ENCODE measurements at regions not wholly inside any gene's neighbourhood (a gene's known extent, or its start where the extent isn't known, plus 50 kb on each side); places are given as distances from the start of the nearest gene placed in this dataset.

GRCh38 chr11:62017878-62018655 is 50.6 kb upstream of the FTH1 start:
- TF ChIP-seq CTCF (IDR thresholded peaks at IDR 0.05; ENCODE audit: poor library complexity, severe bottlenecking) = no peak
- no peak for TF ChIP-seq EZH2 (IDR thresholded peaks at IDR 0.05; ENCODE audit: borderline replicate concordance, insufficient read depth, low read length, poor library complexity, severe bottlenecking)
- TF ChIP-seq TAF1 (IDR thresholded peaks at IDR 0.05; ENCODE audit: low read depth) = no peak
- no peak for TF ChIP-seq MXI1 (conservative IDR thresholded peaks at IDR 0.05; ENCODE audit: poor library complexity, severe bottlenecking)
- TF ChIP-seq POLR2AphosphoS5 (IDR thresholded peaks at IDR 0.05) = no peak
- TF ChIP-seq EP300 (conservative IDR thresholded peaks at IDR 0.05; ENCODE audit: poor library complexity, severe bottlenecking) = no peak
- no peak for TF ChIP-seq SMC3 (conservative IDR thresholded peaks at IDR 0.05; ENCODE audit: poor library complexity)
- TF ChIP-seq REST (IDR thresholded peaks at IDR 0.05; ENCODE audit: borderline replicate concordance) = no peak

Measured in neural cell (in vitro differentiated cells).